NCI-H128 (cell line): ENCODE measurements at regions not wholly inside any gene's neighbourhood (a gene's known extent, or its start where the extent isn't known, plus 50 kb on each side); places are given as distances from the start of the nearest gene placed in this dataset.

ENCODE experiments used
- DNase-seq: peaks from one replicate; lab custom pipeline; 2025; ENCODE audit not compliant: unreplicated experiment; lab: John Stamatoyannopoulos, UW

- DNase-seq = no peak
These were observed 55.5 kb downstream of the DRD1 start for GRCh38 chr5:175388531-175388930.

DNA sequence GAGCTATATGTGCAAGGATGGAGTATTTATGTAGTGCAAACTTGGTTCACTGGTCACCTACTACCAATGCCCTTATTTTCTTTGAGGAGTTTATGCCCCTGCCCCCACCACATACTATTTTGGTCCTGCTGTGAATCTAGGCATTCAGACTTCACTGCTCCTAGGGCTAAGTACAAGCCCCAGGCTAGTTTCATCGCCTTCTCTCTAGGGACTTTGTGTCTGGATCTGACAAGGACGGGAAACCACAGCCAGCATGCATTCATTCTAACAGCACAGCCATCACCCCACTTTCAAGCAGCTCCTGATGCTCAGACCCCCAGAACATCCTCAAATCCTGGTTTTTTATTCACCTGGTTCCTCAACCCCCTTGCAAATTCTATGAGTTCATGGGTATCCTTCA is 56.8 kb downstream of the DRD1 start:
- DNase-seq = no peak

- DNase-seq = no peak
These were observed 57.5 kb downstream of the DRD1 start for GRCh38 chr5:175386526-175386925.

- DNase-seq = no peak
These were observed 58.2 kb downstream of the DRD1 start for GRCh38 chr5:175385691-175386362.

DNA sequence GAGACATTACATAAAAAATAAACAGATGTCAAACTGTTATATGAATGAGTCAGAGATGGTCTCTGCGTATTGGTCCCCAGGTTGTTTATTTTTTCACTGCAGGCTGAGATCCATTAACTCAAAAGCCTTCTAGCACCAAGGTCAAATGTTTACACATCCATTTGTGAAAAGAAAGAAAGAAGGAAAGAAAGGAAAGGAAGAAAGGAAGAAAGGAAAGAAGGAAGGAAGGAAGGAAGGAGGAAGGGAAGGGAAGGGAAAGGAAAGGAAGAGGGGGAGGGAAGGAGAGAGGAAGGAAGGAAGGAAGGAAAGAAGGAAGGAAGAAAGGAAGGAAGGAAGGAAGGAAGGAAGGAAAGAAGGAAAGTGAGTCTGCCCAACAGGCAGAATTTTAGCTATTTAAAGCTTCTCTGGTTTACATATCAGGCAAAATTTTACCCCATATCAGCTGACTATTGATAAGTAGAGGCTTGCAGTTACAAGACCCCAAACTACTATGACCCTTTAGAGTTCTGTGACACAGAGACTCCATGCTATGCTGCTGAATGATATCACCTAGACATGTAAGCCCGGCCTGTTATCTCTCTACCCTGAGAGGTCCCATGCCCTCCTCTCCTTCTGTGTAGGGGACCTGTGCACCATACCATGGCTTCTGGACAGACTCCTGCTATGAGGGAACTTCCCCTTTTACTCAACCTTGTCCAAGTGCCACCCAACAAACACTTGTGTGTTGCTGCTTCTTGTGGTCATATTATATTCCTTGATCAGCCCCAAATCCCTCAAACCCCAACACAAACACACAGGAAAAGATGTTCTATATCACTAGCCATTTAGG is 59.0 kb downstream of the DRD1 start:
- DNase-seq = no peak

DNA sequence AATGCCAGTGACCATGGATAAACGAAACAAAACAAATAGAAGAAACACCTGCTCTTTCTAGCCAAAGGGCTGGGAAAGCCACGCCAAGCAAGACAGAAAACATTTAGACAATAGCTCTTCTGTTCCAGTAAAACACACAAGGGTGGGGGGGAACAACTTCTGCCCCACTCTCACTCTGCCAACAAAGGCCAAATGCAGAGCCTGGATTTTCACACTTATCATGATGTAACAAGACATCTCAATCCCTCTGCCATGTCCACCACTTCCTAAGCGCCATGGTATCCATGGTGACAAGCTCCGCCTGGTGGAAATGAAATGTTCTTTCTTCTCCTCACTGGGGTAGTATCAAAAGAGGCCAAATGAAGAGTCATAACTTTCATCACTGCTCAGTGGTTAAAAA is 60.6 kb downstream of the DRD1 start:
- no peak for DNase-seq

- no peak for DNase-seq
These were observed 61.8 kb downstream of the DRD1 start for GRCh38 chr5:175382171-175382570.

GRCh38 chr5:175381130-175381529 is 62.9 kb downstream of the DRD1 start:
- no peak for DNase-seq

GRCh38 chr5:175380701-175381100 is 63.3 kb downstream of the DRD1 start:
- no peak for DNase-seq

- DNase-seq = no peak
These were observed 64.1 kb downstream of the DRD1 start for GRCh38 chr5:175379867-175380266.

- DNase-seq = no peak
These were observed 65.4 kb downstream of the DRD1 start for GRCh38 chr5:175378444-175379028.

DNA sequence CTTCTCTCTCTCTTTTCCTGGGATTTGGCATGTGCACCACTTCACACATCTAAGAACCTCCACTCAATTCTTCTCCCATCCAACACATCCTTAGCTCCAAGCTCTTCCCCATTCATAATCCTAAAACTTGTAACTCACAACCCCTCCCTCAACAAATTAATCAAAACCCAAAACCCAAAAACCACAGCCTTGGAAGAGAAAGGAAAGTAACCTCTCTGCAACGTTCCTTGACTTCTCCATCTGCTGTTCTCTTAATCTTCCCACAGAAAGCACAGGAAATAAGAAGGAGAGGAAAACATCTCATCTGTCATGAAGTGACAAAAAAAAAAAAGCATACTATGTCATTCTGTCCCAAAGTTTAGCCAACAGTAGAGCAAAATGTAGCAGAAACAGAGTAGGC is 66.2 kb downstream of the DRD1 start:
- DNase-seq = no peak

DNA sequence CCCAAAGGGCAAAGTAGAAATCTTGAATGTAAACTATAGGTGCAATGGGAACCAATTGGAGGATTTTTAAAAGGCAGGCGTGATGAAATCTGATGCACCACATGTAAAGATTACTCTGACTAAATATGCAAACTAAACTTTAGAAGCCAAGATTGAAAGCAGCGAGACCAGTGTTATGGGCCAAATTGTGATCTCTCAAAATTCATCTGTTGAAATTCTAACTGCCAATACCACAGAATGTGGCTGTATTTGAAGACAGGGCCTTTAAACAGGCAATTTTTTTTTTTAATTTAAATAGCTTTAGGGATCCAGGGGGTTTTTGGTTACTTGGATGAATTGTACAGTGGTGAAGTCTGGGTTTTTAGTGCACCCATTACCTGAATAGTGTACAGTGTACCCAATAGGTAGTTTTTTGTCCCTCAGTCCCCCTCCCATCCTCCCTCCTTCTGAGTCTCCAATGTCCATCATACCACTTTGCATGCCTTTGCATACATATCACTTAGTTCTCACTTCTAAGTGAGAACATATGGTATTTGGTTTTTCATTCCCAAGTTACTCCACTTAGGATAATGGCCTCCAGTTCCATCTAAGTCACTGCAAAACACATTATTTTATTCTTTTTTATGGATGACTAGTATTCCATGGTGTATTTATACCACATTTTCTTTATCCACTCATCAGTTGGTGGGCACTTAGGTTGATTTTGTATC is 69.7 kb downstream of the DRD1 start:
- DNase-seq = no peak

DNA sequence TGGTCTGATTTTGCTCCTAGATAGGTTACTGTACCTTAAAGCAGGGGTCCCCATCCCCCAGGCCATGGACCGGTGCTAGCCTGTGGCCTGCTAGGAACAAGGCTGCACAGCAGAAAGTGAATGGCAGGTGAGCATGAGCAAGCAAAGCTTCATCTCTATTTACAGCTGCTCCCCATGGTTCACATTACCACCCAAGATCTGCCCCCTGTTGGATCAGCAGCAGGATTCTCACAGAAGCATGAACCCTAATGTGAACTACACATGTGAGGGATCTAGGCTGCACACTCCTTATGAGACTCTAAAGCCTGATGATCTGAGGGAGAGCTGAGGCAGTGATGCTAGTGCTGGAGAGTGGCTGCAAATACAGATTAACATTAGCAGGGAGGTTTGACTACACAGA is 78.1 kb downstream of the DRD1 start:
- DNase-seq = no peak

DNA sequence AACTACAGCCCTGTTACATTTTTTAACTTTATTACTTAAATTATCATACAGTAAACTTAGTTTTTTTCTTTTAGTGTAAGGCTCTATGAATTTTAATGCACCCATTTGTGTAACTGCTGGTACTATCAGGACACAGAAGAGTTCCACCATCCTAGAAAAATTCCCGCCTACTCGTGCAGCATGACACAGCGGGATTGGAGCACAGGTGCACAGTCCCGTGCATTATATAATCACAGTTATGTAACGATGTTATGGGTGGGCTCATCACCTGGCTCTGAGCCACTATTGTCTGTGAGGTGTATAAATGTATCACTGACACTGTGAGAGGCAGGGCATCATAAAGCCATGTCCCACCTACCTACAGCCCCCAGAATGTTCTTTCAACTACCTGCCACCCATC is 80.7 kb downstream of the DRD1 start:
- no peak for DNase-seq

DNA sequence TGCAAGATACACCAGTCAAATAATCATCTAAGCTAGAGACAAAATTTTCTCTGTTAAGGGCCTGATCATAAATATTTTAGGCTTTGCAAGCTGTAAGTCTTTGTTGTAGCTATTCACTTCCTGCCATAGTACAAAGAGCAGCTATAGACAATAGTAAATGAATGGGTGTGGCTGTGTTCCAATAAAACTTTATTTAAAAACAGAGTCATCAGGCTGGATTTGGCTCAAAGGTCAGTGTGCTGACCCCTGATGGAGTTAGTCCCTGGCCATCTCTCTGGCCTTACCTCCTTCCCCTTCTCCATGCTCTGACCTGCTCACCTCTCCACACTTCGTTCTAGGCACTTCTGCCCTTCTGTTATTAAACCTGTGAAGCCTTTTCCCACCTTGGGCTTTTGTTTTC is 86.0 kb downstream of the DRD1 start:
- DNase-seq = no peak

- DNase-seq = no peak
These were observed 87.6 kb downstream of the DRD1 start for GRCh38 chr5:175356428-175356827.

DNA sequence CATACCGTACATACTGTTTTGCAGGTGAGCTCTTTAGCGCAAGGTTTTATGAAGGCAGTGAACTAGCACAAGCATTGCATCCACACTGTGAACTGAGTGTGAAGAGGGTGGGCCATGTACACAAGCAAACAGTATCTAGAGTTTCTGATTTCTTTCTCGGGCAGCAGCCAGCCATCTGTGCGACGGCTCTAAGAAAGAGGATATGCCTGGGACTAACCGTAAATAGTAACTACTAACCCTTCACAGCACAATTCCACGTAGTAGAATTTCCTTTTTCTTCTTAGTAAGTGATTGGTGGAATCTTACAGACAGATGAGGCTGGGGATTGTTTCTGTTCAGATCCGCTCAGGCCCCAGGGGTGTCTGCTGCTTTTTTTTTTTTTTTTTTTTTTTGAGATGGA is 89.0 kb downstream of the DRD1 start:
- no peak for DNase-seq

DNA sequence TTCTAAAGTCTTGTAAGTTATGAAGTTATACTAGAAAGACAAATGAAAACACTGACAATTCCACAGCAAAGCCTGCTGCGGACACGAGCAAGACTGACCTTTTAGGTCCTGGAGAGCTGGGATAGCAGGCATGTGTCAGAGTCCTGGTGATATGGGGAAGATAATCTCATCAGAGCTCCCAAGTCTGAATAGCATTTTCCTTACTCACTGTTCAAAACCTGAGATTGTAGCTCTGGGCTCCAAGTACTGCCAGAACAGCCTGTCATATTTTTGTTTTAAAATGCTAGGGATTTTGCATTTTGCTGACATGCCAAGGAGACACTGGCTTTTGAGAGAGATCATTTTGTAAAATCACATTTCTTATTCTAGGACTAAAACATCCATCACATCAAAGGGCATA is 90.1 kb downstream of the DRD1 start:
- no peak for DNase-seq

GRCh38 chr5:175351897-175352590 is 91.9 kb downstream of the DRD1 start:
- DNase-seq = no peak

DNA sequence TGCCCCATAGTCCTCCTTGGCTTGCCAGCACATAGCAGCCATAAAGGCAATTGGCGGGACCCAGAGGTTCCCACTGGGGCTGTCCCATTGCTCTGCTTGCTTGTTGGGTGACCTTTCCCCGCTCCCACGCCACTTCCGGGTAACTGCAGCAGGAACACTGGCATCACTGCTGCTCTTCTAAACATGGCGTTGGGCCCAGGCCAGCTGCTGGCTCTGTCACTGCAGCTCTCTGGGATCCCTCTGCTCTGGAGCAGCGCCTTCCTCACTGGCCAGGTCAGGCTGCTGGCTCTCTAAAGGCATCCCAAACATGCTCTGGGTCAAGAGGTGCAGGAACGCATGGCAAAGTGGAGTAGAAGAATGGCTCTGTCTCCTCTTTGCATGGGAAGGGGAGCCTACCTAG is 92.9 kb downstream of the DRD1 start:
- no peak for DNase-seq
